Heart left ventricle (tissue), 16 donors: ENCODE measurements at regions not wholly inside any gene's neighbourhood (a gene's known extent, or its start where the extent isn't known, plus 50 kb on each side); places are given as distances from the start of the nearest gene placed in this dataset.

Experiments
- ATAC-seq, 4 donors: fragments of 200-7000 bp; cut with Tn5 transposase; one replicate each; pipeline ENCODE4 v1.9.1; 2020 to 2022; ENCODE audit warnings: moderate library complexity in 4 of 4, mild to moderate bottlenecking in 3 of 4, moderate number of reproducible peaks in 1 of 4
- DNase-seq, 5 donors: peaks; one replicate each; pipeline ENCODE4 v3.0.0-alpha.2; 2020
- H3K27ac ChIP-seq, 12 donors: fragments of 200-600 bp; sonication (generic) in 4 of 12; one replicate each; pipeline versions ENCODE4 v1.5.0 to v1.8.0; 2016 to 2022; ENCODE audit warnings: mild to moderate bottlenecking in 2 of 12
- H3K27me3 ChIP-seq, 9 donors: fragments of 200-600 bp; sonication (generic) in 2 of 9; one replicate each; pipeline versions ENCODE4 v1.5.1 to v1.8.0; 2016 to 2022; ENCODE audit warnings: mild to moderate bottlenecking in 3 of 9
- H3K36me3 ChIP-seq, 9 donors: fragments of 200-600 bp; sonication (generic) in 2 of 9; one replicate each; pipeline versions ENCODE4 v1.5.0 to v1.8.0; 2018 to 2022; ENCODE audit warnings: mild to moderate bottlenecking in 2 of 9
- H3K4me1 ChIP-seq, 12 donors: fragments of 200-600 bp; sonication (generic) in 4 of 12; one replicate each; pipeline versions ENCODE4 v1.5.0 to v1.8.0; 2016 to 2022; ENCODE audit warnings: mild to moderate bottlenecking in 3 of 12
- H3K4me3 ChIP-seq, 12 donors: fragments of 200-600 bp; sonication (generic) in 4 of 12; one replicate each; pipeline versions ENCODE4 v1.5.0 to v1.8.0; 2017 to 2022; ENCODE audit warnings: mild to moderate bottlenecking in 9 of 12, moderate library complexity in 4 of 12
- H3K9me3 ChIP-seq, 12 donors: fragments of 200-600 bp; sonication (generic) in 4 of 12; one replicate each; pipeline versions ENCODE4 v1.5.0 to v1.8.0; 2016 to 2022; ENCODE audit warnings: mild to moderate bottlenecking in 1 of 12
- CTCF ChIP-seq, 12 donors: fragments of 200-600 bp; sonication (generic) in 4 of 12; IDR thresholded peaks; one replicate each; pipeline versions ENCODE4 v1.5.0 to v1.8.0; 2018 to 2022; ENCODE audit warnings: antibody characterized with exemption in 12 of 12, mild to moderate bottlenecking in 5 of 12
- POLR2A ChIP-seq, 2 donors: fragments of 450-650 bp; IDR thresholded peaks; one replicate each; pipeline ENCODE4 v1.6.1; 2017; ENCODE audit warnings: antibody characterized with exemption in 2 of 2, mild to moderate bottlenecking in 2 of 2, moderate library complexity in 2 of 2
- WGBS, 4 donors: extraction: QIAGEN DNeasy Blood & Tissue Kit in 2 of 4; methylation state at CpG; one replicate each; pipeline versions ENCODE4 v1.1.5 to v1.1.7; 2013 to 2018; 5-methylcytosine and 5-hydroxymethylcytosine counted together
- intact Hi-C, 10 donors: fragments of 100-400 bp; cut with DNase I; formaldehyde crosslinking; loops; one replicate each; pipeline versions ENCODE4 v1.11.1 to v1.14.2; 2022
- donor health status: ischemic (EF 13 %, LVEDD 7.1; RV severe dilation, severe dysfunction).
- donor health status: healthy with polysubstance abuse.
- donor health status: DM: no; HTN: yes; CAD: no.
- donor health status: DM: no; HTN: no; CAD: no.
- donor health status: ischemic (EF 25% LVEDD 6.9; RV normal size, moderate dysfunction).
- donor health status: ischemic (EF 25% LVEDD 5.7; RV mildly dilated, moderate dysfunction).
- donor health status: healthy.
- donor health status: DM: yes; HTN: yes; CAD: no.
- donor health status: ischemic (EF 35%, LVEDD 5.7; RV mildly dilated, moderate dysfunction).
- donor health status: nonischemic (EF 11% LVEDD 7.7; RV severe dilation, severe dysfunction).
- donor health status: DM: yes; HTN: yes; CAD: no.
- donor health status: PGD.
- donor health status: ischemic (EF 29% LVEDD 5.4; RV normal size, mild dysfunction).
- donor health status: nonischemic (EF 23%, LVEDD 6.1; RV moderate dilation, normal function).

- DNase-seq, result no peak
- Histone ChIP-seq H3K27me3 (peaks cover 0 to 6% (median 0%) of the 10 kb centered on the region in 9 donors), H3K4me1 (peaks cover 0 to 12% (median 0%) of the 10 kb centered on the region in 12 donors), H3K4me3 (no peak overlapping the region), H3K27ac (no peak overlapping the region), H3K36me3 (no peaks in the 10 kb centered on the region), H3K9me3 (peaks cover 0 to 3% (median 0%) of the 10 kb centered on the region in 12 donors)
- ATAC-seq, result no peak
- WGBS, 4 donors, result 76 to 89% (median 86%) methylated on average over 3 of the region's 3 CpGs
- intact Hi-C loops, result loop anchor here in 3 of 10 donors (10.0 kb wide), 2 partner anchors 159 to 729 kb away; no protein-coding TSS in a partner anchor
- TF ChIP-seq CTCF (IDR thresholded peaks at IDR 0.05) (no peak), POLR2A (IDR thresholded peaks at IDR 0.05) (no peak)
Observed at GRCh38 chr17:51375771-51376170, 115.4 kb downstream of the UTP18 start.

- Histone ChIP-seq H3K9me3 (peaks cover 0 to 3% (median 0%) of the 10 kb centered on the region in 12 donors), H3K27me3 (peaks cover 0 to 6% (median 0%) of the 10 kb centered on the region in 9 donors), H3K4me3 (no peak overlapping the region), H3K27ac (no peak overlapping the region), H3K4me1 (peaks cover 0 to 12% (median 0%) of the 10 kb centered on the region in 12 donors), H3K36me3 (no peaks in the 10 kb centered on the region)
- ATAC-seq, result no peak
- no peak for TF ChIP-seq CTCF (IDR thresholded peaks at IDR 0.05)
- TF ChIP-seq POLR2A (IDR thresholded peaks at IDR 0.05), result no peak
- WGBS, 4 donors, result 70 to 85% (median 78%) methylated on average over 1 of the region's 1 CpG
- intact Hi-C loops, result loop anchor here in 3 of 10 donors (10.0 kb wide), 2 partner anchors 158 to 728 kb away; no protein-coding TSS in a partner anchor
- no peak for DNase-seq
Observed at GRCh38 chr17:51376739-51377138, 116.4 kb downstream of the UTP18 start.

- H3K36me3 ChIP-seq, result no peaks in the 10 kb centered on the region
- H3K27me3 ChIP-seq, result peaks cover 0 to 6% (median 0%) of the 10 kb centered on the region in 9 donors
- TF ChIP-seq CTCF (IDR thresholded peaks at IDR 0.05) (no peak), POLR2A (IDR thresholded peaks at IDR 0.05) (no peak)
- WGBS, 4 donors, result 50 to 68% (median 50%) methylated on average over 1 of the region's 1 CpG
- no peak for DNase-seq
- no peak for ATAC-seq
- H3K27ac ChIP-seq, result no peak overlapping the region
- no peaks in the 10 kb centered on the region for H3K4me1 ChIP-seq
- intact Hi-C loops, result no loop called here
- H3K4me3 ChIP-seq, result no peak overlapping the region
- H3K9me3 ChIP-seq, result no peaks in the 10 kb centered on the region
Observed at GRCh38 chr17:51381262-51381661, 120.9 kb downstream of the UTP18 start.

GRCh38 chr17:51385208-51385607 lies 124.9 kb downstream of the UTP18 start:
- intact Hi-C loops, result no loop called here
- ATAC-seq, result no peak
- Histone ChIP-seq H3K27ac (no peak overlapping the region), H3K27me3 (peaks cover 0 to 20% (median 0%) of the 10 kb centered on the region in 9 donors), H3K36me3 (no peaks in the 10 kb centered on the region), H3K4me1 (no peaks in the 10 kb centered on the region), H3K4me3 (no peak overlapping the region), H3K9me3 (no peaks in the 10 kb centered on the region)
- 82 to 90% (median 84%) methylated on average over 20 of the region's 20 CpGs for WGBS, 4 donors
- no peak for DNase-seq
- TF ChIP-seq CTCF (IDR thresholded peaks at IDR 0.05) (no peak), POLR2A (IDR thresholded peaks at IDR 0.05) (no peak)
